Spleen (tissue), 11 donors: ENCODE measurements at regions not wholly inside any gene's neighbourhood (a gene's known extent, or its start where the extent isn't known, plus 50 kb on each side); places are given as distances from the start of the nearest gene placed in this dataset.

Experiments
- DNase-seq: peaks from one replicate; pipeline ENCODE4 v3.0.0-alpha.2; 2020
- H3K27ac ChIP-seq, 8 donors: fragments of 200-600 bp; sonication (generic) in 7 of 8; 1 replicate in 4 of 8; 2 replicates in 4 of 8; pipeline versions ENCODE4 v1.5.0 to v1.8.0; 2016 to 2021; ENCODE audit warnings: inconsistent platforms in 4 of 8, mild to moderate bottlenecking in 4 of 8, moderate library complexity in 1 of 8
- H3K27me3 ChIP-seq, 7 donors: fragments of 200-600 bp; sonication (generic) in 6 of 7; replicated peaks in 1 of 7; 1 replicate in 4 of 7; 2 replicates in 3 of 7; pipeline versions ENCODE4 v1.5.0 to v1.8.0; 2016 to 2021; ENCODE audit warnings: inconsistent platforms in 3 of 7, mild to moderate bottlenecking in 1 of 7
- H3K36me3 ChIP-seq, 6 donors: fragments of 200-600 bp; sonication (generic) in 5 of 6; 1 replicate in 4 of 6; 2 replicates in 2 of 6; pipeline versions ENCODE4 v1.5.0 to v1.8.0; 2016 to 2021; ENCODE audit warnings: inconsistent platforms in 2 of 6
- H3K4me1 ChIP-seq, 6 donors: fragments of 200-600 bp; sonication (generic) in 5 of 6; 1 replicate in 3 of 6; 2 replicates in 3 of 6; pipeline versions ENCODE4 v1.5.0 to v1.8.0; 2016 to 2021; ENCODE audit warnings: inconsistent platforms in 3 of 6
- H3K4me3 ChIP-seq, 8 donors: fragments of 200-600 bp; sonication (generic) in 7 of 8; 1 replicate in 4 of 8; 2 replicates in 4 of 8; pipeline versions ENCODE4 v1.5.0 to v1.8.0; 2016 to 2021; ENCODE audit warnings: inconsistent platforms in 4 of 8, mild to moderate bottlenecking in 4 of 8, moderate library complexity in 2 of 8
- H3K9me3 ChIP-seq, 8 donors: fragments of 200-600 bp; sonication (generic) in 7 of 8; 1 replicate in 4 of 8; 2 replicates in 4 of 8; pipeline versions ENCODE4 v1.5.0 to v1.8.0; 2016 to 2021; ENCODE audit warnings: inconsistent platforms in 4 of 8
- CTCF ChIP-seq, 11 experiments: fragments of 200-600 bp in 7 of 11; fragments of 450-650 bp in 4 of 11; sonication (generic) in 4 of 11; IDR thresholded peaks in 8 of 11; conservative IDR thresholded peaks in 3 of 11; 1 replicate in 7 of 11; 2 replicates in 4 of 11; pipeline versions ENCODE4 v1.4.0 to v1.8.0; 2016 to 2021; ENCODE audit warnings: antibody characterized with exemption in 11 of 11, inconsistent platforms in 4 of 11, mild to moderate bottlenecking in 1 of 11
- POLR2A ChIP-seq, 3 donors: fragments of 450-650 bp; IDR thresholded peaks; one replicate each; pipeline ENCODE4 v1.5.1; 2017; ENCODE audit warnings: antibody characterized with exemption in 3 of 3, mild to moderate bottlenecking in 1 of 3
- POLR2AphosphoS5 ChIP-seq, 3 donors: sonication (generic); formaldehyde crosslinking; IDR thresholded peaks; one replicate each; pipeline ENCODE4 v1.5.1; 2017; ENCODE audit warnings: antibody characterized with exemption in 3 of 3
- WGBS, 5 donors: extraction: QIAGEN DNeasy Blood & Tissue Kit in 3 of 5; methylation state at CpG; one replicate each; pipeline versions ENCODE4 v1.1.5 to v1.1.7; 2013 to 2018; 5-methylcytosine and 5-hydroxymethylcytosine counted together
- intact Hi-C: fragments of 100-400 bp; cut with DNase I; formaldehyde crosslinking; loops from one replicate; pipeline ENCODE4 v1.15.0; 2023; ENCODE audit warnings: low total_unique reads
- donor health status: healthy with polysubstance abuse.
- donor health status: DM: no; HTN: no; CAD: no; lungs with moderate emphysema.
- donor health status: DM: no; HTN: no; CAD: no.
- donor health status: Bipolar disorder and iron deficiency.
- donor health status: healthy.
- donor health status: DM: no; HTN: no; CAD: no.
- donor health status: DM: yes; HTN: yes; CAD: no.

- intact Hi-C loops = no loop called here
- 83 to 93% (median 88%) methylated on average over 7 to 15 of the region's 15 CpGs for WGBS, 5 donors
- H3K4me1 ChIP-seq = no peaks in the 10 kb centered on the region
- peak; percentile 29 for DNase-seq
- H3K9me3 ChIP-seq = peaks cover 0 to 4% (median 0%) of the 10 kb centered on the region in 8 donors
- H3K4me3 ChIP-seq = no peak overlapping the region
- peaks cover 0 to 86% (median 5%) of the 10 kb centered on the region in 7 donors for H3K27me3 ChIP-seq
- H3K27ac ChIP-seq = no peak overlapping the region
- no peaks in the 10 kb centered on the region for H3K36me3 ChIP-seq
- TF ChIP-seq CTCF (IDR thresholded peaks at IDR 0.05 in 8 of 11, conservative IDR thresholded peaks at IDR 0.05 in 3 of 11) (no peak), POLR2AphosphoS5 (IDR thresholded peaks at IDR 0.05) (no peak), POLR2A (IDR thresholded peaks at IDR 0.05) (no peak)
Measured at GRCh38 chr20:63121246-63121645, 94.7 kb downstream of the YTHDF1 start.

GRCh38 chr20:63120808-63121090 lies 95.2 kb downstream of the YTHDF1 start:
- H3K9me3 ChIP-seq = peaks cover 0 to 4% (median 0%) of the 10 kb centered on the region in 8 donors
- TF ChIP-seq CTCF (IDR thresholded peaks at IDR 0.05 in 8 of 11, conservative IDR thresholded peaks at IDR 0.05 in 3 of 11) = no peak
- TF ChIP-seq POLR2AphosphoS5 (IDR thresholded peaks at IDR 0.05) = no peak
- TF ChIP-seq POLR2A (IDR thresholded peaks at IDR 0.05) = no peak
- H3K36me3 ChIP-seq = no peaks in the 10 kb centered on the region
- no peaks in the 10 kb centered on the region for H3K4me1 ChIP-seq
- H3K27me3 ChIP-seq = peaks cover 0 to 86% (median 7%) of the 10 kb centered on the region in 7 donors
- intact Hi-C loops = no loop called here
- 60 to 78% (median 64%) methylated on average over 4 to 5 of the region's 5 CpGs for whole genome bisulfite sequencing, 5 donors
- no peak overlapping the region for H3K4me3 ChIP-seq
- DNase-seq = peak; percentile 45
- H3K27ac ChIP-seq = no peak overlapping the region

GRCh38 chr20:63119963-63120807 lies 95.7 kb downstream of the YTHDF1 start:
- no peak for TF ChIP-seq CTCF (IDR thresholded peaks at IDR 0.05 in 8 of 11, conservative IDR thresholded peaks at IDR 0.05 in 3 of 11)
- no peak for TF ChIP-seq POLR2A (IDR thresholded peaks at IDR 0.05)
- no peak for TF ChIP-seq POLR2AphosphoS5 (IDR thresholded peaks at IDR 0.05)
- WGBS, 5 donors = 72 to 78% (median 75%) methylated on average over 14 to 22 of the region's 22 CpGs
- Histone ChIP-seq H3K9me3 (peaks cover 0 to 4% (median 0%) of the 10 kb centered on the region in 8 donors), H3K27me3 (peaks cover 0 to 86% (median 7%) of the 10 kb centered on the region in 7 donors), H3K27ac (no peak overlapping the region), H3K36me3 (no peaks in the 10 kb centered on the region), H3K4me3 (no peak overlapping the region), H3K4me1 (no peaks in the 10 kb centered on the region)
- DNase-seq = peak; percentile 49
- intact Hi-C loops = no loop called here

- Histone ChIP-seq H3K27me3 (peaks cover 0 to 86% (median 10%) of the 10 kb centered on the region in 7 donors), H3K4me1 (no peaks in the 10 kb centered on the region), H3K4me3 (no peak overlapping the region), H3K27ac (no peak overlapping the region), H3K36me3 (no peaks in the 10 kb centered on the region), H3K9me3 (peaks cover 0 to 4% (median 0%) of the 10 kb centered on the region in 8 donors)
- intact Hi-C loops = no loop called here
- peak; percentile 58 for DNase-seq
- WGBS, 5 donors = 66 to 76% (median 69%) methylated on average over 19 to 23 of the region's 23 CpGs
- no peak for TF ChIP-seq POLR2AphosphoS5 (IDR thresholded peaks at IDR 0.05)
- TF ChIP-seq POLR2A (IDR thresholded peaks at IDR 0.05) = no peak
- TF ChIP-seq CTCF (IDR thresholded peaks at IDR 0.05 in 8 of 11, conservative IDR thresholded peaks at IDR 0.05 in 3 of 11) = no peak
Measured at GRCh38 chr20:63119121-63119962, 96.6 kb downstream of the YTHDF1 start.
